Upper lobe of right lung (tissue), 1 donor: ENCODE measurements at regions not wholly inside any gene's neighbourhood (a gene's known extent, or its start where the extent isn't known, plus 50 kb on each side); places are given as distances from the start of the nearest gene placed in this dataset.

Experiments
- ATAC-seq: fragments of 200-7000 bp; cut with Tn5 transposase; one replicate; pipeline ENCODE4 v1.9.1; 2020; ENCODE audit warnings: mild to moderate bottlenecking, moderate library complexity
- DNase-seq: peaks from one replicate; pipeline ENCODE4 v3.0.0-alpha.2; 2020
- H3K27ac ChIP-seq: fragments of 200-600 bp; one replicate; pipeline ENCODE4 v1.8.0; 2022
- H3K27me3 ChIP-seq: fragments of 200-600 bp; one replicate; pipeline ENCODE4 v1.8.0; 2022; ENCODE audit warnings: mild to moderate bottlenecking
- H3K36me3 ChIP-seq: fragments of 200-600 bp; one replicate; pipeline ENCODE4 v1.8.0; 2022
- H3K4me1 ChIP-seq: fragments of 200-600 bp; one replicate; pipeline ENCODE4 v1.8.0; 2022
- H3K4me3 ChIP-seq: fragments of 200-600 bp; one replicate; pipeline ENCODE4 v1.8.0; 2022; ENCODE audit warnings: mild to moderate bottlenecking
- H3K9me3 ChIP-seq: fragments of 200-600 bp; one replicate; pipeline ENCODE4 v1.8.0; 2022
- CTCF ChIP-seq: fragments of 200-600 bp; IDR thresholded peaks from one replicate; pipeline ENCODE4 v1.8.0; 2022; ENCODE audit warnings: antibody characterized with exemption
- intact Hi-C: fragments of 100-400 bp; cut with DNase I; formaldehyde crosslinking; loops from one replicate; pipeline ENCODE4 v1.11.0; 2022
- donor health status: DM: no; HTN: yes; CAD: no; lungs with severe emphysema.

- H3K9me3 ChIP-seq: no peaks in the 10 kb centered on the region
- no peak for TF ChIP-seq CTCF
- no peak overlapping the region for H3K27ac ChIP-seq
- H3K36me3 ChIP-seq: no peaks in the 10 kb centered on the region
- ATAC-seq (no peak), DNase-seq (peak; percentile 32)
- intact Hi-C loops: no loop called here
- H3K4me3 ChIP-seq: no peak overlapping the region
- no peaks in the 10 kb centered on the region for H3K4me1 ChIP-seq
- no peaks in the 10 kb centered on the region for H3K27me3 ChIP-seq
Observed at GRCh38 chr7:54091322-54091721, 450.9 kb upstream of the VSTM2A start.

- intact Hi-C loops: no loop called here
- H3K4me3 ChIP-seq: no peak overlapping the region
Observed at GRCh38 chr7:54097886-54098285, 444.3 kb upstream of the VSTM2A start.

GRCh38 chr7:54109501-54109900 lies 432.7 kb upstream of the VSTM2A start:
- no peak overlapping the region for H3K4me3 ChIP-seq
- no peak for ATAC-seq
- TF ChIP-seq CTCF: no peak
- H3K36me3 ChIP-seq: no peaks in the 10 kb centered on the region
- H3K27ac ChIP-seq: no peak overlapping the region
- H3K4me1 ChIP-seq: no peaks in the 10 kb centered on the region
- no peaks in the 10 kb centered on the region for H3K27me3 ChIP-seq
- no peaks in the 10 kb centered on the region for H3K9me3 ChIP-seq
- no peak for DNase-seq
- intact Hi-C loops: no loop called here

More at GRCh38 chr7:54097886-54098285, 444.3 kb upstream of the VSTM2A start:
- no peak for TF ChIP-seq CTCF
- H3K4me1 ChIP-seq: no peaks in the 10 kb centered on the region
- no peaks in the 10 kb centered on the region for H3K27me3 ChIP-seq
- no peaks in the 10 kb centered on the region for H3K36me3 ChIP-seq
- no peaks in the 10 kb centered on the region for H3K9me3 ChIP-seq
- no peak for ATAC-seq
- DNase-seq: no peak
- no peak overlapping the region for H3K27ac ChIP-seq

GRCh38 chr7:54111814-54112511 lies 430.2 kb upstream of the VSTM2A start:
- Histone ChIP-seq H3K27me3 (no peaks in the 10 kb centered on the region), H3K36me3 (no peaks in the 10 kb centered on the region), H3K9me3 (no peaks in the 10 kb centered on the region), H3K4me3 (no peak overlapping the region), H3K4me1 (no peaks in the 10 kb centered on the region), H3K27ac (no peak overlapping the region)
- intact Hi-C loops: no loop called here
- no peak for TF ChIP-seq CTCF
- ATAC-seq: no peak
- DNase-seq: no peak

- intact Hi-C loops: no loop called here
- Histone ChIP-seq H3K4me1 (no peaks in the 10 kb centered on the region), H3K4me3 (no peak overlapping the region), H3K27ac (no peak overlapping the region), H3K9me3 (no peaks in the 10 kb centered on the region), H3K27me3 (no peaks in the 10 kb centered on the region), H3K36me3 (no peaks in the 10 kb centered on the region)
- ATAC-seq (no peak), DNase-seq (no peak)
- TF ChIP-seq CTCF: no peak
Observed at GRCh38 chr7:54112567-54112966, 429.6 kb upstream of the VSTM2A start.
